ENCODE measurements at regions not wholly inside any gene's neighbourhood (a gene's known extent, or its start where the extent isn't known, plus 50 kb on each side); places are given as distances from the start of the nearest gene placed in this dataset.

GRCh38 chr9:12441506-12441905, 251.7 kb upstream of the TYRP1 start:
- DNase-seq = no peak

- no peak for DNase-seq
These were observed 244.9 kb upstream of the TYRP1 start for GRCh38 chr9:12448246-12448645.

DNA sequence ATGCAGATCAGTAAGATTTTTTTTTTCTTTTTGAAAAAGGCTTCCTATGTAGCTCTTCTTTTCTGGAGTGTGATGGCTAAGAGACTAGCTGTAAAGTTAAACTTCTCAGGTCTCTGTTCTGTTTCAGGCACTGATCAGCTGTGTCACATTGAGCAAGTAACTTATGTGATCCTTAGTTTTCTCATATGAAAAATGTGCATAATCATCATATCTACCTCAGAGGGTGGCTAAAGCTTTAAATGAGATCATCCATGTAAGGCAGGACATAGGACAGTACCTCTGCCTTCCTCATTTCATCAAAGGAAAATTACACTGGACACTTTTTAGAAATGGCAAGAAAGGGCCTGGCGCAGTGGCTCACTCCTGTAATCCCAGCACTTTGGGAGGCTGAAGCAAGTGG, 235.9 kb upstream of the TYRP1 start:
- DNase-seq = no peak

GRCh38 chr9:12461763-12462460, 231.3 kb upstream of the TYRP1 start:
- DNase-seq = no peak

DNA sequence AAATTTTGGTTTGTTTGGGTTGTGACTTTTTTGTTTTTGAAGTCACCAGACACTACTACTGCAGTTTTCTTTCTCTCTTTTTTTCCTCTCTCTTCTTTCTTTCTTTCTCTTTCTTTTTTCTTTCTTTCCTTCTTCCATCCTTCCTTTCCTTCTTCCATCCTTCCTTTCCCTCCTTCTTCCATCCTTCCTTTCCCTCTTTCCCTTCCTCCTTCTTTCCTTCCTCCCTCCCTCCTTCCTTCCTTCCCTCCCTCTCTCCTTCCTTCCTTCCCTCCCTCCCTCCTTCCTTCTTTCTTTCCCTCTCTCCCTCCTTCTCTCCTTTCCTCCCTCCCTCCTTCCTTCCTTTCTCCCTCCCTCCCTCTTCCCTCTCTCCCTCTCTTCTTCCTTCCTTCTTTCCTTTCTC, 230.3 kb upstream of the TYRP1 start:
- no peak for DNase-seq

- peak; percentile 79 for DNase-seq
These were observed 229.5 kb upstream of the TYRP1 start for GRCh38 chr9:12463641-12464040.

DNA sequence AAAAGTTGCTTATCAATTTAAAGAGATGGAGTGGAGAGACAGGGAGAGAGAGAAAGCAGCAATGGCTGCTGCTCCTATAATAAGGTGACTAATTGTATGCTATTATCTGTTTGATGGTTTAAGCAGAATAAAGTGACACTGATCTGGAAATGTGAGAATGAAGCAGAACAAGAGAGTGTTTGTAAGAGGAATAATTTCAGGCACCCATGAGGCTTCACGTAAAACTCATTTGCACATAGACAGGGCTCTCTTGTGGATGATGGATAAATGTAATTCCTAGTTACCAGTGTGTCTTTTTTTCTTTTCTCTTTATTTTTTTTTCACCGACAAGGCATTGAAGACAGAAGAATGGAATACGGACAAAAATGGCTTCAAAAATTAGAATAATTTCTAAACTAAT, 228.8 kb upstream of the TYRP1 start:
- DNase-seq = peak; percentile 80

DNA sequence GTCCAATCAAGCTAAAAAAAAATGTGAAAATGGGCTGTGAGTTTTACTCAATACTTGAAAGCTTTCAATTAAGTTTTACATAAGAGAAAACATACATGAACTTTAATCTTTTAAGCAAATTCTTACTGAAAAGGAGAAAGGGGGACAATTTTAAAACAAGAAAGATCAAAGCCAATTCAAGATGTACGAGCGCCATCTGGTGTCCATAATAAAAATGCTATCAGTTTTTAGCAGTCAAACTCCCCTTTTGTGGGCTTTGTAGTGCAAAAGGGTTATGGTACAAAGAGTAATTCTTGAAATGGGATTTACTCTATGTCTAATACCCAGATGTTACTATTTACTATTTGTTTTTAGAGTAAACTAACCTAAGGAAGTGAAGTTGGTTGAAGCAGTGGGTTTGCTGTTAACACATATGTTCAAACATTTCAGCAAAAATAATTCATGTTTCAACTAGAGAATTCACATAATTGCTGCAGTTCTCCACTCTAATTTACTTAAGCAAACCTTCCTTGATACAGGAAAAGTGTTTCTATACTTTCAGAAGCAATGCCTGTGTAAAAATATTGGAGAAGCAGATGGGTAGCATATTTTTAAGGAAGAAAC, 228.2 kb upstream of the TYRP1 start:
- peak; percentile 41 for DNase-seq

- no peak for DNase-seq
These were observed 224.1 kb upstream of the TYRP1 start for GRCh38 chr9:12469084-12469483.

GRCh38 chr9:12494411-12494810, 198.8 kb upstream of the TYRP1 start:
- no peak for DNase-seq

- DNase-seq = no peak
These were observed 195.4 kb upstream of the TYRP1 start for GRCh38 chr9:12497790-12498189.

DNA sequence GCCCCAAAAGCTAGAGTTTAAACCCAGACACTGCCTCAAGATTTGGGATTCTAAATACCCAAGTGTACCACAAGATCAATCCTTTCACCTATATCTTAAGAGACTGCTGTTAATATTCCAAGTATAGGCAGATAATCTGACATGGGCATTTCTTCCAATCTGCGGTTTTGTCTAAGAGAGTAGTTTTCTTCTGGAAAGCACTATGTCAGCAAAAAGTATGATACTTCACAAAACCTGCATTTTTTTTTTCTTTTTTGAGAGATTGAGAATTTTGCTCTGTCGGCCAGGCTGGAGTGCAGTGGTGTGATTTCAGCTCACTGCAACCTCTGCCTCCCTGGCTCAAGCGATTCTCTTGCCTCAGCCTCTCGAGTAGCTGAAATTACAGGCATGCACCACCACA, 190.7 kb upstream of the TYRP1 start:
- DNase-seq = no peak

DNA sequence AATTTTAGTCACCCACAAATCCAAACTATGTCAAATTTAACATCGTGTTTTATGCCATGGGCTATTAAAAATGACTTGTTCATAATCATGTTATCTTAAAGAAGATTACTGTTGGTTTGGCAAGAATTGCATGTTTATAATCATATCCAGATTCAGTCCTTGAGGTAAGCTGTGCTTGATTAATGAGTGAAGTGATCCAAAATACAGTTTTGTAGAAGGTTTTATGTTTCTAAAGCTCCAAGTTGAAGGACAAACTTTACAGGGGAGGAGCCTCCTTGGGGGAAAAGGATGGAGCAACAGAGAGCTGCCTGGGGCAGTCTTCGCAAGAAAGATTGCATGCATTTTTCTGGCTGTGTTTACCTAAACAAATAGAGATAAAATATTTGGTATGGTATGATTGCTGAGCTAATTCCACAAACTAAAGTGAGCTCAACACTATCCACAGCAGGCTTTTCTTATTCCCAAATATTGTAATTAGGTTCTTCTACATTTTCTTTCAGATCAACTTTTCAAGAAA, 189.5 kb upstream of the TYRP1 start:
- no peak for DNase-seq

- no peak for DNase-seq
These were observed 182.6 kb upstream of the TYRP1 start for GRCh38 chr9:12510551-12510950.

- DNase-seq = no peak
These were observed 181.5 kb upstream of the TYRP1 start for GRCh38 chr9:12511726-12512125.

- DNase-seq = no peak
These were observed 177.2 kb upstream of the TYRP1 start for GRCh38 chr9:12516031-12516430.

- DNase-seq = no peak
These were observed 176.6 kb upstream of the TYRP1 start for GRCh38 chr9:12516573-12516972.

DNA sequence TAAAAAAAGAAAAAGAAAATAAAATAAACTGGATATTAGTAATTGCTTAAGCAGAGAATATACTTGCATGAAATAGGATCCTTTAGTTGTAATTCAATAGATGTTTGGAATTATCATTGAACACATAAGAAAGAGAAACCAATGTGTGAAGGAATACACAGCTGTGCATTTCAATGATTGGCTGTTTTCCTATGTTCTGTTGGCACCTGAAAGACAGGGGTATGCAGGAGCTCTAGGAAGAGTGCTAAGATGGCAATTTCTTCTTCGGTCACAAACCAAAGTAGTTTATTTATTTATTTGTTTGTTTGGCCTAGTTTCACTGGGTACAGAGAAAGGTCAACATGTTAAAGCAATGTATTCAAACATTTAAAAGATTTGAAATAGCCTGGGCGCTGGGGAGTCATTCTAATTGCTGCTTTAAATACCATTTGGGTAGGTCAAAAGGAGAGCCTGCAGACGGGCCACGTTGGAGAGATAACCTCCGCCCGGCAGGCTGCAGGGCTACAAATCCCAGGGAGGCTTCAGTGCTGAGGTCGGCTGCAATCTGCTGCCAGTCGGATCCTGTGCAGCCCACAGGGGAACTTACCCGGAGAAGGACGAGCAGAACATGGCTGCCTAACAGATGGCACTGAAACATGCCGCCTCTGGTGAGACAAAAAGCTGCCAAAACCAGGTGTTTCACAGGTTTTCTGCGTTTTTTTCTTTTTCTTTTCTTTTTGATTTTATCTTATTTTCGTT, 154.2 kb upstream of the TYRP1 start:
- no peak for DNase-seq

DNA sequence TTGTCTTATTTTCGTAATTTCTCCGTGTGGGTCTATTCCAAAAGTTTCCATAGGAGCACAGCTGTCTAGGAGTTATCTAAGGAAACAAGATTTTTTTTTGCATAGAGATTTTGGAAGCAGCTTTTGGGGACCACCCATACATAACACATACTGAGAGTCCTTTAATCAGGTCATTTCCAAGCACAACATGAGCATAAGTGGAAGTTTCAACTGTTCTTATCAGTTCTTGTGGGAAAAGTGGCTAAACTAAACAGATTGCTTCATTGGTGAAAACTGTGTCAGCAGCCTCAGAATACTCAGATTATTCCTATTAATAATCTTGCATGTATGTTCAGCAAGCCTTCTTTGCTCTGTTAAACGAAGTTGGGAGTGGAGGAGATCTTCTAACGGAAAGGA, 153.6 kb upstream of the TYRP1 start:
- DNase-seq = no peak

- DNase-seq = no peak
These were observed 148.5 kb upstream of the TYRP1 start for GRCh38 chr9:12544700-12545099.

GRCh38 chr9:12554636-12555035, 138.5 kb upstream of the TYRP1 start:
- no peak for DNase-seq

DNA sequence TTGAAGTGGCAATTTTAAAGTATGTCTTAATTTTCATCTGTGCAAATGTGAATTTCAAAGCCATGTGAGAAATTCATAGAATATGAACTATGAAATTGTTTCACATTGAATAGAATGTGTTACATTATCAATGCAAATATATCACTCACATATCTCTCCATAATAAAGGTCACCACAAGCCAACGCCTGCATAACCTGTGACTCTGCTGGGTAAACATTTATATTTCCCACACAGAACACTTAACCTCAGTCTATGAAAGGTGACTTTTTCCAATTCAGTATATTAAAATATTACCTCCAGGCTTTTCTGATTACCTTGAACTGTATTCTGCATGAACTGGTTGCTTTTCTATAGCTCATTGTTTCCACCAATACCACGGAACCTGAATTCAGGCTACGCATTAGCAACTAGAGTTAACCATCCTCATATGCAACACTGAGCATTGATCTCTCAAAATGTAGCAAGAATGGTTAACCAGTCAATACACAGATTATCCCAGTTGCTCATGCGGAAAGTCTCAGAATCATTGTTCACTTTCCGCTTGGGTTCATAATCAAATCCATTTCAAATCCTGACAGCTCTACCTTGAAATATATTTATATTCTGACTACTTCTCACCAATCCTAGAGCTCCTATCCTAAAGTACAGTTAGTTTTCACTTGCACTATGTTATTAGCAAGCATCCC, 126.6 kb upstream of the TYRP1 start:
- DNase-seq = no peak

All from NCI-H1436 (cell line).